HEK293T (cell line): ENCODE measurements at regions not wholly inside any gene's neighbourhood (a gene's known extent, or its start where the extent isn't known, plus 50 kb on each side); places are given as distances from the start of the nearest gene placed in this dataset.

Source experiments
- BHLHE40 ChIP-seq: fragments of 450-650 bp; IDR thresholded peaks from 2 replicates; pipeline ENCODE4 v1.6.1; 2016; ENCODE audit warnings: mild to moderate bottlenecking, moderate library complexity, borderline replicate concordance
- CTBP1 ChIP-seq: fragments of 450-650 bp; IDR thresholded peaks from 2 replicates; pipeline ENCODE4 v1.6.1; 2016; ENCODE audit warnings: borderline replicate concordance
- FOXK2 ChIP-seq: fragments of 450-650 bp; IDR thresholded peaks from 2 replicates; pipeline ENCODE4 v1.6.1; 2016; ENCODE audit warnings: mild to moderate bottlenecking
- LEF1 ChIP-seq: fragments of 450-650 bp; IDR thresholded peaks from 2 replicates; pipeline ENCODE4 v1.6.1; 2017; ENCODE audit warnings: mild to moderate bottlenecking, borderline replicate concordance
- NFRKB ChIP-seq: fragments of 450-650 bp; IDR thresholded peaks from 2 replicates; pipeline ENCODE4 v1.6.1; 2016; ENCODE audit warnings: mild to moderate bottlenecking, moderate library complexity
- PKNOX1 ChIP-seq: fragments of 450-650 bp; IDR thresholded peaks from 2 replicates; pipeline ENCODE4 v1.6.1; 2016
- SP1 ChIP-seq: fragments of 450-650 bp; IDR thresholded peaks from 2 replicates; pipeline ENCODE4 v1.6.1; 2017
- TARDBP ChIP-seq: fragments of 450-650 bp; IDR thresholded peaks from 2 replicates; pipeline ENCODE4 v1.6.1; 2016
- ZNF384 ChIP-seq: fragments of 450-650 bp; IDR thresholded peaks from 2 replicates; pipeline ENCODE4 v1.6.1; 2016

GRCh38 chr1:14183329-14183728 is 415.2 kb upstream of the KAZN start:
- TF ChIP-seq SP1 (no peak), BHLHE40 (no peak), FOXK2 (no peak), CTBP1 (no peak), ZNF384 (no peak), NFRKB (no peak), TARDBP (no peak), LEF1 (no peak), PKNOX1 (no peak)
